Adipocyte (in vitro differentiated cells): ENCODE measurements at regions not wholly inside any gene's neighbourhood (a gene's known extent, or its start where the extent isn't known, plus 50 kb on each side); places are given as distances from the start of the nearest gene placed in this dataset.

Source experiments
- DNase-seq: peaks from one replicate; pipeline ENCODE4 v3.0.0-alpha.2; 2015; ENCODE audit warnings: low read depth
- H3K27me3 ChIP-seq: replicated peaks from 2 replicates; pipeline ENCODE4 v1.7.0; 2013; ENCODE audit warnings: mild to moderate bottlenecking, low read length, moderate library complexity; ENCODE audit not compliant: control insufficient read depth, insufficient read depth
- H3K36me3 ChIP-seq: 2 replicates; pipeline ENCODE4 v1.7.0; 2013; ENCODE audit warnings: low read length, mild to moderate bottlenecking, moderate library complexity; ENCODE audit not compliant: control insufficient read depth, insufficient read depth, severe bottlenecking
- H3K4me1 ChIP-seq: 2 replicates; pipeline ENCODE4 v1.7.0; 2013; ENCODE audit warnings: mild to moderate bottlenecking, low read length, moderate library complexity; ENCODE audit not compliant: control insufficient read depth, insufficient read depth
- H3K4me3 ChIP-seq: 2 replicates; pipeline ENCODE4 v1.7.0; 2013; ENCODE audit warnings: mild to moderate bottlenecking, low read length, moderate library complexity
- H3K9ac ChIP-seq: 2 replicates; pipeline ENCODE4 v1.7.0; 2013; ENCODE audit warnings: mild to moderate bottlenecking, low read length, moderate library complexity
- H3K9me3 ChIP-seq: 2 replicates; pipeline ENCODE4 v1.7.0; 2013; ENCODE audit warnings: mild to moderate bottlenecking, low read length, moderate library complexity; ENCODE audit not compliant: control insufficient read depth

- H3K9ac ChIP-seq, result no peak overlapping the region
- DNase-seq, result no peak
- no peak overlapping the region for H3K4me3 ChIP-seq
- H3K27me3 ChIP-seq, result peaks cover 18% of the 10 kb centered on the region
- no peaks in the 10 kb centered on the region for H3K9me3 ChIP-seq
- H3K4me1 ChIP-seq, result no peaks in the 10 kb centered on the region
- H3K36me3 ChIP-seq, result no peaks in the 10 kb centered on the region
Observed at GRCh38 chr2:58720033-58720769, 479.1 kb upstream of the FANCL start.

DNA sequence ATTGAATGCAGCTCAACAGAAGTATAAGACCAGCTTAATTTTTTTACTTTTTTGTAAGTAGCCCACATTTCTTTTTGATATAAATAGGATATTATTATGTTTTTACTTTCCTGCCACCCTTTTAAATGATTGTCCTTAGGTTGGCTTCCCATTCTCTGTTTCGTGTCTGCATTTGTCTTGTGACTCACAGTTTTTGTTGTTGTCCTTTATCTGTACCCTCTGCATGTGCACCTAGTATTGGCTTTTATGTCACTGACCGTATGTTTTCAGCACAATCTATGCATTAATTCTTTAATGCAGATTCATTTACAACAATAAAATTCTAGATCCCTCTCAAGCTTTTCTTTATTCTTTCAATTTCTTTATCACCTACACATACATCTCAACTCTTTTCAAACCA is 474.2 kb upstream of the FANCL start:
- Histone ChIP-seq H3K4me3 (no peak overlapping the region), H3K27me3 (peaks cover 18% of the 10 kb centered on the region), H3K36me3 (no peaks in the 10 kb centered on the region), H3K4me1 (no peaks in the 10 kb centered on the region), H3K9me3 (no peaks in the 10 kb centered on the region), H3K9ac (no peak overlapping the region)
- no peak for DNase-seq

- no peaks in the 10 kb centered on the region for H3K4me1 ChIP-seq
Observed at GRCh38 chr2:58714238-58714637, 473.1 kb upstream of the FANCL start.

GRCh38 chr2:58710795-58711279 is 469.7 kb upstream of the FANCL start:
- no peaks in the 10 kb centered on the region for H3K27me3 ChIP-seq
- peak; percentile 3 for DNase-seq
- H3K4me1 ChIP-seq, result no peaks in the 10 kb centered on the region
- no peak overlapping the region for H3K9ac ChIP-seq
- no peaks in the 10 kb centered on the region for H3K9me3 ChIP-seq
- no peaks in the 10 kb centered on the region for H3K36me3 ChIP-seq
- no peak overlapping the region for H3K4me3 ChIP-seq

More at GRCh38 chr2:58714238-58714637, 473.1 kb upstream of the FANCL start:
- Histone ChIP-seq H3K27me3 (peaks cover 18% of the 10 kb centered on the region), H3K4me3 (no peak overlapping the region), H3K9me3 (no peaks in the 10 kb centered on the region), H3K9ac (no peak overlapping the region), H3K36me3 (no peaks in the 10 kb centered on the region)
- no peak for DNase-seq

GRCh38 chr2:58709687-58710354 is 468.7 kb upstream of the FANCL start:
- H3K4me3 ChIP-seq, result no peak overlapping the region
- no peak for DNase-seq

DNA sequence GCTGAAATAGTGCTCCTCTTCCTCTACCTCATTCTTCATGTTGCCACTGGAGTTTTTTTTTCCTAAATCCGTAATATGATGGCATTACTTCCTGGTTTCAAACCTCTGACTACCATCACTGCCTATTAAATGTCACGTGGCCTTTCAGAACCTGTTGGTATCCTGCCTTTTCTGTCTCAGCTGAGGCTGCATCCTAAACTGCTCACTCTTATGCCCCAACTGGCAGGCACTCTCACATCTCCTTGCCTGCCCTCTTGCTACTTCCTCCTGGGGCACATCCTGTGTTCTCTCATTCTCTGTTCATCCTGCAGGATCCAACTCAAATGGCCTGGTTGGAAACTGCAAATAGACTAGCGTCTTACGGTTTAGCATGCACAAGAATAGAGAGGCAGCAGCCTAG is 468.1 kb upstream of the FANCL start:
- Histone ChIP-seq H3K9ac (no peak overlapping the region), H3K27me3 (no peaks in the 10 kb centered on the region), H3K4me1 (peaks cover 6% of the 10 kb centered on the region), H3K4me3 (no peak overlapping the region), H3K36me3 (no peaks in the 10 kb centered on the region), H3K9me3 (no peaks in the 10 kb centered on the region)
- no peak for DNase-seq

More at GRCh38 chr2:58709687-58710354, 468.7 kb upstream of the FANCL start:
- H3K9ac ChIP-seq, result no peak overlapping the region
- no peaks in the 10 kb centered on the region for H3K36me3 ChIP-seq
- peaks cover 2% of the 10 kb centered on the region for H3K4me1 ChIP-seq
- H3K9me3 ChIP-seq, result no peaks in the 10 kb centered on the region
- H3K27me3 ChIP-seq, result no peaks in the 10 kb centered on the region

GRCh38 chr2:58708565-58708964 is 467.4 kb upstream of the FANCL start:
- Histone ChIP-seq H3K4me3 (no peak overlapping the region), H3K36me3 (no peaks in the 10 kb centered on the region), H3K9ac (no peak overlapping the region), H3K27me3 (no peaks in the 10 kb centered on the region), H3K4me1 (peaks cover 7% of the 10 kb centered on the region), H3K9me3 (no peaks in the 10 kb centered on the region)
- no peak for DNase-seq

DNA sequence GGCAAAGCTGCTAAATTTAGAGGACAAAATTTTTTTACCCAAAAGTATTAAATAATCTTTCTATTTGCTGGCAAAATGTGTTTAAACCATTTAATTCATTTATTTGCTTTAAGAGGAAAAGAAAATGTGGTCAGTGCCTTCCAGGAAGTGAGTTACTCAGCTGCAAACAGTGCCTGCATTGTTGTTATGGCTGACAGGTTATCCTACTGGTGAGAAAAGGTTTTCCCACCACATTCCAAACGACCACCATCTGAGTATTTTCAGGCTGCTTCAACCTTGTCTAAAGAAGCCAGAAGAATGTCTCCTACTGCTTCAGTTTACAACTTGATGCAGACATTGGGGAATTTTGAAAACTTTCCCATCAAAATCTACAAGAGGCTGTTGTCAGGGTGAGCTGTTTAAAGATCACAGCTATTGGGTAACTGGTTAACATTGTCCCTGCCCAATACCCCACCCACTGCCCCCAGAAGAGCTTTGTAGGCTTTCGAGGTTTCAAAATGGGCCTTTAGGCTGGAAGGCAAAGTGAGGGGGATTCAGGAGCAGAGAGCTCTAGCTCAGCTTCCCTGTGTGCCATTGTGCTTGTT is 461.3 kb upstream of the FANCL start:
- H3K4me1 ChIP-seq, result peaks cover 18% of the 10 kb centered on the region
- no peaks in the 10 kb centered on the region for H3K27me3 ChIP-seq
- DNase-seq, result no peak
- no peak overlapping the region for H3K4me3 ChIP-seq
- no peak overlapping the region for H3K9ac ChIP-seq
- H3K36me3 ChIP-seq, result no peaks in the 10 kb centered on the region
- H3K9me3 ChIP-seq, result no peaks in the 10 kb centered on the region

DNA sequence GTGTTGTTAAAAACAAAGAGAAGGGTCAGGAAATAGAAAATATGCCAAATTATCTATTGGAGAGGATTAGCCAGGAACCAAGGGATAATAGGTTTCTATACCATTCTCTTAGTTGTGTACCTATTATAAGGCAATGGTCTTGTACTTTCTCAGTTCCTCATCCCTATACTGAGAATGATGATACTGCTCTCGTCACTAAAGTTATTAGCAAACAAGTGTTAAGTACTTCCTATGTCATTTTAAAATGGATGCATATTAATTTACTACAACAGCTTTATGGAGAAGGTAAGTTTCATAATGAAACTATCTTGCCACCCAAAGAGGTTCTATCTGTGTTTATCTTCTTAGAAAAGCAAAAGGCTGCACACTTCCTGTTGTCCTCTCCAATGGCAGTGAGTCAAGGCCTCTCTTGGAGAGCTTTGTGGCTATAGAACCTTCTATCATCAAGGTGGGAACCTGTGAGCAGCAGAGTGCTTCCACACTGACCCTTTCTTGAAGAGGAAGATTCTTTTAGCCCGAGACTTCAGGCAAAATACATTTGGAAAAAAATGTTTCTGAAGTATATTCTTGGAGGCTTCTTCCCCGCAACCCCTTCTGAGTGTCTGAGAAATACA is 460.7 kb upstream of the FANCL start:
- Histone ChIP-seq H3K4me3 (no peak overlapping the region), H3K9me3 (no peaks in the 10 kb centered on the region), H3K4me1 (peaks cover 18% of the 10 kb centered on the region), H3K9ac (no peak overlapping the region), H3K36me3 (no peaks in the 10 kb centered on the region), H3K27me3 (no peaks in the 10 kb centered on the region)
- DNase-seq, result no peak

DNA sequence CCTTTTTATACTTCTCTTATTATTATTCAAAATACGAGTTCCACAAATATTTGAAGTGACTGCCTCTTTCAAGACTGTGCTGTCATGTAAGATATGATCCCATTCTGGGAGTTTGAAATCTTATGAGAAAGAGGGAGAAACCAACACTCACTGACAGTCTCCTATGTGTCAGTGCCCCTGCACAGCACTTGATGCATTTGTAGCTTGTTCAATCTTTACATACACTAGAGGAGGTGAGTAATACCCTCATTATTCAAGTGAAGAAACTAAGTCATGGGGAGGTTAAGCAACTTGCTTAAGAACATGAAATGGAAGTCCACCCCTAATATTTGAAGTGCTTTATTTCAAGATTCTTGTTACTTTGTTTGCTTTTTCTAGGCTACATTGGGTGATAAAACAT is 459.5 kb upstream of the FANCL start:
- H3K4me1 ChIP-seq, result peaks cover 18% of the 10 kb centered on the region

GRCh38 chr2:58699411-58699810 is 458.3 kb upstream of the FANCL start:
- no peaks in the 10 kb centered on the region for H3K27me3 ChIP-seq
- no peak overlapping the region for H3K9ac ChIP-seq
- no peaks in the 10 kb centered on the region for H3K36me3 ChIP-seq
- H3K9me3 ChIP-seq, result no peaks in the 10 kb centered on the region
- H3K4me1 ChIP-seq, result peaks cover 13% of the 10 kb centered on the region
- H3K4me3 ChIP-seq, result no peak overlapping the region
- no peak for DNase-seq

More for the DNA sequence above, 459.5 kb upstream of the FANCL start:
- Histone ChIP-seq H3K9ac (no peak overlapping the region), H3K9me3 (no peaks in the 10 kb centered on the region), H3K27me3 (no peaks in the 10 kb centered on the region), H3K36me3 (no peaks in the 10 kb centered on the region), H3K4me3 (no peak overlapping the region)
- DNase-seq, result no peak
